ENCODE measurements at regions not wholly inside any gene's neighbourhood (a gene's known extent, or its start where the extent isn't known, plus 50 kb on each side); places are given as distances from the start of the nearest gene placed in this dataset.
"Not testable (repeated sequence)": the region's sequence is repeated elsewhere in the genome, so short reads cannot be mapped to it uniquely, and the experiment has no call there.

- in situ Hi-C loops (cut with HindIII; ENCODE audit: low sequenced_read_pairs) = no loop called here
These were observed 448.1 kb upstream of the DYNLRB2 start for GRCh38 chr16:80092681-80093080.

GRCh38 chr16:80091453-80091852 lies 449.3 kb upstream of the DYNLRB2 start:
- in situ Hi-C loops (cut with HindIII; ENCODE audit: low sequenced_read_pairs) = not testable (repeated sequence)

GRCh38 chr16:80085606-80086005 lies 455.2 kb upstream of the DYNLRB2 start:
- in situ Hi-C loops (cut with HindIII; ENCODE audit: low sequenced_read_pairs) = no loop called here

GRCh38 chr16:80084614-80085013 lies 456.2 kb upstream of the DYNLRB2 start:
- in situ Hi-C loops (cut with HindIII; ENCODE audit: low sequenced_read_pairs) = no loop called here

GRCh38 chr16:80084163-80084562 lies 456.6 kb upstream of the DYNLRB2 start:
- in situ Hi-C loops (cut with HindIII; ENCODE audit: low sequenced_read_pairs) = no loop called here

GRCh38 chr16:80082906-80083305 lies 457.9 kb upstream of the DYNLRB2 start:
- in situ Hi-C loops (cut with HindIII; ENCODE audit: low sequenced_read_pairs) = no loop called here

GRCh38 chr16:80081846-80082245 lies 458.9 kb upstream of the DYNLRB2 start:
- in situ Hi-C loops (cut with HindIII; ENCODE audit: low sequenced_read_pairs) = no loop called here

- in situ Hi-C loops (cut with HindIII; ENCODE audit: low sequenced_read_pairs) = no loop called here
These were observed 460.4 kb upstream of the DYNLRB2 start for GRCh38 chr16:80080287-80080851.

GRCh38 chr16:80079072-80079471 lies 461.7 kb upstream of the DYNLRB2 start:
- in situ Hi-C loops (cut with HindIII; ENCODE audit: low sequenced_read_pairs) = no loop called here

GRCh38 chr16:80077696-80078095 lies 463.1 kb upstream of the DYNLRB2 start:
- in situ Hi-C loops (cut with HindIII; ENCODE audit: low sequenced_read_pairs) = no loop called here

- in situ Hi-C loops (cut with HindIII; ENCODE audit: low sequenced_read_pairs) = no loop called here
These were observed 466.5 kb upstream of the DYNLRB2 start for GRCh38 chr16:80074329-80074728.

GRCh38 chr16:80071964-80072456 lies 468.8 kb upstream of the DYNLRB2 start:
- in situ Hi-C loops (cut with HindIII; ENCODE audit: low sequenced_read_pairs) = no loop called here

- in situ Hi-C loops (cut with HindIII; ENCODE audit: low sequenced_read_pairs) = no loop called here
These were observed 466.5 kb upstream of the MAF start for GRCh38 chr16:80066805-80067580.

- in situ Hi-C loops (cut with HindIII; ENCODE audit: low sequenced_read_pairs) = no loop called here
These were observed 465.0 kb upstream of the MAF start for GRCh38 chr16:80065541-80065940.

GRCh38 chr16:80063713-80064069 lies 463.2 kb upstream of the MAF start:
- in situ Hi-C loops (cut with HindIII; ENCODE audit: low sequenced_read_pairs) = no loop called here

- in situ Hi-C loops (cut with HindIII; ENCODE audit: low sequenced_read_pairs) = no loop called here
These were observed 462.6 kb upstream of the MAF start for GRCh38 chr16:80063031-80063712.

GRCh38 chr16:80062361-80063030 lies 462.0 kb upstream of the MAF start:
- in situ Hi-C loops (cut with HindIII; ENCODE audit: low sequenced_read_pairs) = no loop called here

GRCh38 chr16:80060470-80060869 lies 459.9 kb upstream of the MAF start:
- in situ Hi-C loops (cut with HindIII; ENCODE audit: low sequenced_read_pairs) = no loop called here

- in situ Hi-C loops (cut with HindIII; ENCODE audit: low sequenced_read_pairs) = no loop called here
These were observed 459.3 kb upstream of the MAF start for GRCh38 chr16:80059836-80060235.

- in situ Hi-C loops (cut with HindIII; ENCODE audit: low sequenced_read_pairs) = no loop called here
These were observed 457.7 kb upstream of the MAF start for GRCh38 chr16:80058214-80058613.

- in situ Hi-C loops (cut with HindIII; ENCODE audit: low sequenced_read_pairs) = no loop called here
These were observed 455.8 kb upstream of the MAF start for GRCh38 chr16:80056324-80056723.
